ENCODE measurements at regions not wholly inside any gene's neighbourhood (a gene's known extent, or its start where the extent isn't known, plus 50 kb on each side); places are given as distances from the start of the nearest gene placed in this dataset.

DNA sequence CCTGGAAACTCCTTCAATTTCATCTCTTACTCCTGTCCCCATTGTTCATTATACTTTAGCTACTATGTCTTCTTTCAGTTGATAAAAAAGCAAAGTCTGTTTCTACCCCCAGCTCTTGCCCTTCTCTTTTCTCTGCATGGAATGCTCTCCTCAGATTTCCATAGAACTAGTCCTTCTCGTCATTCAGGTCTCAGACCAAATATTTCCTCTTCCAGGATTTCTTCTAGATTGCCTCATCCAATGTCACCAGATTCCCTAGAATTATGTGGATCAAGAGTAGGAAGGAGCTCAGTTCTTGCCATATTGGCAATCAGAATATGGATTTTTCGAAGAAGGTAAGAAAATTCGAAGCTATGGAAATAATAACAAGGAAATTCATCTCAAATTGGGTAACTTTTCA is 176.1 kb downstream of the GABRG2 start:
- Histone ChIP-seq H3K4me3 (ENCODE audit: low read length) (no peak overlapping the region), H2AFZ (ENCODE audit: low read depth, low read length) (no peak overlapping the region), H3K9me2 (ENCODE audit: insufficient read depth, low read length) (no peaks in the 10 kb centered on the region), H3K9ac (ENCODE audit: low read length) (no peak overlapping the region), H3K9me3 (ENCODE audit: low read length) (no peaks in the 10 kb centered on the region), H3K79me2 (replicated peaks; ENCODE audit: insufficient read depth, low read length) (no peaks in the 10 kb centered on the region), H3K27ac (ENCODE audit: low read length) (no peak overlapping the region), H3K36me3 (ENCODE audit: insufficient read depth, low read length) (no peaks in the 10 kb centered on the region), H3K27me3 (ENCODE audit: insufficient read depth, low read depth, low read length) (no peaks in the 10 kb centered on the region), H3K4me2 (ENCODE audit: low read length) (no peak overlapping the region), H4K20me1 (ENCODE audit: insufficient read depth) (no peaks in the 10 kb centered on the region), H3F3A (ENCODE audit: insufficient read depth, low read length, poor library complexity, severe bottlenecking) (no peaks in the 10 kb centered on the region)
- no peak for TF ChIP-seq EZH2 (IDR thresholded peaks at IDR 0.05; ENCODE audit: borderline replicate concordance, insufficient read depth, low read length, poor library complexity, severe bottlenecking)
- TF ChIP-seq MXI1 (conservative IDR thresholded peaks at IDR 0.05; ENCODE audit: poor library complexity, severe bottlenecking): no peak
- TF ChIP-seq, protein P1, sequence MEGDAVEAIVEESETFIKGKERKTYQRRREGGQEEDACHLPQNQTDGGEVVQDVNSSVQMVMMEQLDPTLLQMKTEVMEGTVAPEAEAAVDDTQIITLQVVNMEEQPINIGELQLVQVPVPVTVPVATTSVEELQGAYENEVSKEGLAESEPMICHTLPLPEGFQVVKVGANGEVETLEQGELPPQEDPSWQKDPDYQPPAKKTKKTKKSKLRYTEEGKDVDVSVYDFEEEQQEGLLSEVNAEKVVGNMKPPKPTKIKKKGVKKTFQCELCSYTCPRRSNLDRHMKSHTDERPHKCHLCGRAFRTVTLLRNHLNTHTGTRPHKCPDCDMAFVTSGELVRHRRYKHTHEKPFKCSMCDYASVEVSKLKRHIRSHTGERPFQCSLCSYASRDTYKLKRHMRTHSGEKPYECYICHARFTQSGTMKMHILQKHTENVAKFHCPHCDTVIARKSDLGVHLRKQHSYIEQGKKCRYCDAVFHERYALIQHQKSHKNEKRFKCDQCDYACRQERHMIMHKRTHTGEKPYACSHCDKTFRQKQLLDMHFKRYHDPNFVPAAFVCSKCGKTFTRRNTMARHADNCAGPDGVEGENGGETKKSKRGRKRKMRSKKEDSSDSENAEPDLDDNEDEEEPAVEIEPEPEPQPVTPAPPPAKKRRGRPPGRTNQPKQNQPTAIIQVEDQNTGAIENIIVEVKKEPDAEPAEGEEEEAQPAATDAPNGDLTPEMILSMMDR (IDR thresholded peaks at IDR 0.05; ENCODE audit: poor library complexity, severe bottlenecking): no peak

DNA sequence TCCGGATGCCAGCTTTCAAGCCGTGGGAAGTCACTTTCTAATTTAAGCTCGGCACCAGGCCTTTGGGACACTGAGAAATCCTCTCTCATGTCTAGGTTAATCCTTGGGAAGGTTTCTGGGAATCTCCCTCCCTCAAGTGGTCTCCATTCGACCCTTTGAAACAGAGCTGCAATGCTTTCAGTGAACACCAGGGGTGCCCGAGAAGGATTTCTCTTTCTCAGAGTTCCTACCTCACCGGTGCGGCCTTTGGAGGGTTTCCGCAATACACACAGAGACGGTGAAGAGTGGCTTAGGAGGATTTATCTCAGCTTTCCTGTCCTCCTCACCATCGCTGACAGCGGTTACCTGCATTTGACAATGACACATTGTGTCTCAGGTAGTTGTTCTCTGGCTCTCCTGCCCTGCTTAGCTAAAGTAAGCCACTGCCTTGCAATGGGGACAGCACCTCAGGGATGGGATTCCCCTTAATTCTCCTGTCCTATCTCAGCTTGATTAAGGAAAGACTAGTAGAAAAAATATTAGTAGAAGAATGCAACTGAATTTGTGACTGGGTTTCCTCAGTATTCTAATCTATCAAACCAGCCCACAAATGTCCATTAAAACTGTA is 180.6 kb downstream of the GABRG2 start:
- Histone ChIP-seq H3K4me3 (ENCODE audit: low read length) (no peak overlapping the region), H3K9me2 (ENCODE audit: insufficient read depth, low read length) (no peaks in the 10 kb centered on the region), H3K27me3 (ENCODE audit: insufficient read depth, low read depth, low read length) (no peaks in the 10 kb centered on the region), H3F3A (ENCODE audit: insufficient read depth, low read length, poor library complexity, severe bottlenecking) (no peaks in the 10 kb centered on the region), H3K9me3 (ENCODE audit: low read length) (no peaks in the 10 kb centered on the region), H3K9ac (ENCODE audit: low read length) (no peak overlapping the region), H2AFZ (ENCODE audit: low read depth, low read length) (no peak overlapping the region), H4K20me1 (ENCODE audit: insufficient read depth) (no peaks in the 10 kb centered on the region), H3K36me3 (ENCODE audit: insufficient read depth, low read length) (no peaks in the 10 kb centered on the region), H3K27ac (ENCODE audit: low read length) (no peak overlapping the region), H3K4me2 (ENCODE audit: low read length) (no peak overlapping the region), H3K79me2 (replicated peaks; ENCODE audit: insufficient read depth, low read length) (no peaks in the 10 kb centered on the region)
- TF ChIP-seq SMC3 (conservative IDR thresholded peaks at IDR 0.05; ENCODE audit: poor library complexity) (no peak), TAF1 (IDR thresholded peaks at IDR 0.05; ENCODE audit: low read depth) (no peak), RAD21 (conservative IDR thresholded peaks at IDR 0.05) (no peak), MXI1 (conservative IDR thresholded peaks at IDR 0.05; ENCODE audit: poor library complexity, severe bottlenecking) (no peak), EZH2 (IDR thresholded peaks at IDR 0.05; ENCODE audit: borderline replicate concordance, insufficient read depth, low read length, poor library complexity, severe bottlenecking) (no peak), POLR2AphosphoS5 (IDR thresholded peaks at IDR 0.05) (no peak), EP300 (conservative IDR thresholded peaks at IDR 0.05; ENCODE audit: poor library complexity, severe bottlenecking) (no peak)
- TF ChIP-seq, protein P1 (IDR thresholded peaks at IDR 0.05; ENCODE audit: poor library complexity, severe bottlenecking): no peak
- TF ChIP-seq, protein P2, sequence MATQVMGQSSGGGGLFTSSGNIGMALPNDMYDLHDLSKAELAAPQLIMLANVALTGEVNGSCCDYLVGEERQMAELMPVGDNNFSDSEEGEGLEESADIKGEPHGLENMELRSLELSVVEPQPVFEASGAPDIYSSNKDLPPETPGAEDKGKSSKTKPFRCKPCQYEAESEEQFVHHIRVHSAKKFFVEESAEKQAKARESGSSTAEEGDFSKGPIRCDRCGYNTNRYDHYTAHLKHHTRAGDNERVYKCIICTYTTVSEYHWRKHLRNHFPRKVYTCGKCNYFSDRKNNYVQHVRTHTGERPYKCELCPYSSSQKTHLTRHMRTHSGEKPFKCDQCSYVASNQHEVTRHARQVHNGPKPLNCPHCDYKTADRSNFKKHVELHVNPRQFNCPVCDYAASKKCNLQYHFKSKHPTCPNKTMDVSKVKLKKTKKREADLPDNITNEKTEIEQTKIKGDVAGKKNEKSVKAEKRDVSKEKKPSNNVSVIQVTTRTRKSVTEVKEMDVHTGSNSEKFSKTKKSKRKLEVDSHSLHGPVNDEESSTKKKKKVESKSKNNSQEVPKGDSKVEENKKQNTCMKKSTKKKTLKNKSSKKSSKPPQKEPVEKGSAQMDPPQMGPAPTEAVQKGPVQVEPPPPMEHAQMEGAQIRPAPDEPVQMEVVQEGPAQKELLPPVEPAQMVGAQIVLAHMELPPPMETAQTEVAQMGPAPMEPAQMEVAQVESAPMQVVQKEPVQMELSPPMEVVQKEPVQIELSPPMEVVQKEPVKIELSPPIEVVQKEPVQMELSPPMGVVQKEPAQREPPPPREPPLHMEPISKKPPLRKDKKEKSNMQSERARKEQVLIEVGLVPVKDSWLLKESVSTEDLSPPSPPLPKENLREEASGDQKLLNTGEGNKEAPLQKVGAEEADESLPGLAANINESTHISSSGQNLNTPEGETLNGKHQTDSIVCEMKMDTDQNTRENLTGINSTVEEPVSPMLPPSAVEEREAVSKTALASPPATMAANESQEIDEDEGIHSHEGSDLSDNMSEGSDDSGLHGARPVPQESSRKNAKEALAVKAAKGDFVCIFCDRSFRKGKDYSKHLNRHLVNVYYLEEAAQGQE (IDR thresholded peaks at IDR 0.05; ENCODE audit: borderline replicate concordance): no peak

Measured in neural cell (in vitro differentiated cells).